HUDEP-2 (cell line): ENCODE measurements at regions not wholly inside any gene's neighbourhood (a gene's known extent, or its start where the extent isn't known, plus 50 kb on each side); places are given as distances from the start of the nearest gene placed in this dataset.
A peak's percentile ranks its signal among the peaks of the same experiment; 100 is the strongest.
"Not testable (repeated sequence)": the region's sequence is repeated elsewhere in the genome, so short reads cannot be mapped to it uniquely, and the experiment has no call there.

Source experiments
- DNase-seq, 76 experiments: peaks; one replicate each; lab custom pipeline; 2025; ENCODE audit not compliant: unreplicated experiment in 76 of 76; lab: John Stamatoyannopoulos, UW

- no peak for DNase-seq
These were observed 459.7 kb downstream of the MID1IP1 start for GRCh38 chrX:39260965-39261364.

GRCh38 chrX:39261446-39262147 is 460.3 kb downstream of the MID1IP1 start:
- peak in 13 of 76 experiments; percentile 0 to 29 (median 2) for DNase-seq

- DNase-seq, result no peak
These were observed 461.4 kb downstream of the MID1IP1 start for GRCh38 chrX:39262641-39263040.

- DNase-seq, result no peak
These were observed 462.8 kb downstream of the MID1IP1 start for GRCh38 chrX:39264023-39264422.

- no peak for DNase-seq
These were observed 465.9 kb downstream of the MID1IP1 start for GRCh38 chrX:39267176-39267575.

- no peak for DNase-seq
These were observed 466.9 kb downstream of the MID1IP1 start for GRCh38 chrX:39268207-39268606.

GRCh38 chrX:39275500-39276068 is 474.3 kb downstream of the MID1IP1 start:
- no peak for DNase-seq

- not testable (repeated sequence) for DNase-seq
These were observed 476.6 kb downstream of the MID1IP1 start for GRCh38 chrX:39277685-39278390.

GRCh38 chrX:39283239-39283638 is 482.0 kb downstream of the MID1IP1 start:
- DNase-seq, result no peak

GRCh38 chrX:39288592-39288991 is 487.3 kb downstream of the MID1IP1 start:
- DNase-seq, result no peak

GRCh38 chrX:39289827-39290226 is 488.6 kb downstream of the MID1IP1 start:
- DNase-seq, result no peak

GRCh38 chrX:39293203-39293602 is 491.9 kb downstream of the MID1IP1 start:
- no peak for DNase-seq

GRCh38 chrX:39296472-39296871 is 495.2 kb downstream of the MID1IP1 start:
- DNase-seq, result no peak

GRCh38 chrX:39298821-39299220 is 497.6 kb downstream of the MID1IP1 start:
- no peak for DNase-seq

GRCh38 chrX:39299615-39300014 is 498.4 kb downstream of the MID1IP1 start:
- no peak for DNase-seq

- no peak for DNase-seq
These were observed 499.8 kb downstream of the MID1IP1 start for GRCh38 chrX:39301036-39301435.

- no peak for DNase-seq
These were observed 501.6 kb downstream of the MID1IP1 start for GRCh38 chrX:39302838-39303237.

- no peak for DNase-seq
These were observed 503.5 kb downstream of the MID1IP1 start for GRCh38 chrX:39304746-39305145.

GRCh38 chrX:39307488-39307887 is 506.2 kb downstream of the MID1IP1 start:
- DNase-seq, result no peak

GRCh38 chrX:39308126-39308525 is 506.9 kb downstream of the MID1IP1 start:
- DNase-seq, result no peak

- no peak for DNase-seq
These were observed 507.9 kb downstream of the MID1IP1 start for GRCh38 chrX:39309018-39309635.
